ENCODE measurements at regions not wholly inside any gene's neighbourhood (a gene's known extent, or its start where the extent isn't known, plus 50 kb on each side); places are given as distances from the start of the nearest gene placed in this dataset.

GRCh38 chr3:17972959-17973906 lies 230.8 kb upstream of the TBC1D5 start:
- no peak for TF ChIP-seq POLR2A (IDR thresholded peaks at IDR 0.05; ENCODE audit: extremely low read depth, insufficient read length)
- no peak for TF ChIP-seq CTCF (IDR thresholded peaks at IDR 0.05; ENCODE audit: low read depth, low read length)
- TF ChIP-seq MYC (IDR thresholded peaks at IDR 0.05; ENCODE audit: low read depth, low read length): no peak
- TF ChIP-seq, protein P1, sequence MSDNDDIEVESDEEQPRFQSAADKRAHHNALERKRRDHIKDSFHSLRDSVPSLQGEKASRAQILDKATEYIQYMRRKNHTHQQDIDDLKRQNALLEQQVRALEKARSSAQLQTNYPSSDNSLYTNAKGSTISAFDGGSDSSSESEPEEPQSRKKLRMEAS (IDR thresholded peaks at IDR 0.05; ENCODE audit: low read depth, low read length): no peak

Measured in NB4 (cell line).